ENCODE measurements at regions not wholly inside any gene's neighbourhood (a gene's known extent, or its start where the extent isn't known, plus 50 kb on each side); places are given as distances from the start of the nearest gene placed in this dataset.

GRCh38 chr11:93957397-93957952, 63.7 kb upstream of the HEPHL1 start:
- 71% methylated on average over 5 of the region's 5 CpGs for WGBS

GRCh38 chr11:93958991-93959390, 62.2 kb upstream of the HEPHL1 start:
- H3K4me3 ChIP-seq (ENCODE audit: insufficient read depth in 1 of 2, low read depth in 1 of 2, low read length in 2 of 2): no peak overlapping the region
- DNase-seq: no peak
- H3K27me3 ChIP-seq (ENCODE audit: control insufficient read depth in 1 of 2, insufficient read depth in 1 of 2, low read length in 2 of 2): peaks cover 5 to 87% of the 10 kb centered on the region in 2 experiments
- H3K79me1 ChIP-seq (replicated peaks; ENCODE audit: low read length, poor library complexity, severe bottlenecking): no peaks in the 10 kb centered on the region
- H4K91ac ChIP-seq (ENCODE audit: low read length): no peak overlapping the region
- no peaks in the 10 kb centered on the region for H3K36me3 ChIP-seq (ENCODE audit: control insufficient read depth in 1 of 2, insufficient read depth in 2 of 2, low read depth in 1 of 2, low read length in 2 of 2)
- no peak overlapping the region for H2BK120ac ChIP-seq (ENCODE audit: low read depth, low read length)
- no peaks in the 10 kb centered on the region for H3K4me1 ChIP-seq (ENCODE audit: control insufficient read depth, insufficient read depth, low read depth, low read length)
- H4K8ac ChIP-seq (ENCODE audit: low read length): no peak overlapping the region
- H3K27ac ChIP-seq (ENCODE audit: low read length, poor library complexity, severe bottlenecking): no peak overlapping the region
- 81% methylated on average over 3 of the region's 3 CpGs for WGBS
- H3K9ac ChIP-seq (ENCODE audit: low read length): no peak overlapping the region
- no peak overlapping the region for H3K23ac ChIP-seq (ENCODE audit: low read length in 2 of 2)
- peaks cover 14% of the 10 kb centered on the region for H3K9me3 ChIP-seq (ENCODE audit: control insufficient read depth, low read length)
- H2BK5ac ChIP-seq (ENCODE audit: low read depth, low read length, poor library complexity, severe bottlenecking): no peak overlapping the region
- no peak overlapping the region for H3K14ac ChIP-seq (ENCODE audit: low read length in 2 of 2)
- no peak overlapping the region for H3K4ac ChIP-seq (ENCODE audit: low read depth in 1 of 2, low read length in 2 of 2)
- no peak overlapping the region for H2BK12ac ChIP-seq (ENCODE audit: low read length in 2 of 2)
- H3K18ac ChIP-seq (ENCODE audit: low read depth in 1 of 2, low read length in 2 of 2): no peak overlapping the region
- H2AFZ ChIP-seq (ENCODE audit: low read depth, low read length): no peak overlapping the region
- no peak overlapping the region for H2AK5ac ChIP-seq (ENCODE audit: low read length, severe bottlenecking)
- no peak overlapping the region for H3K4me2 ChIP-seq (ENCODE audit: low read length, poor library complexity, severe bottlenecking)
- no peak overlapping the region for H2BK15ac ChIP-seq (ENCODE audit: low read depth, poor library complexity, severe bottlenecking)

More at GRCh38 chr11:93957397-93957952, 63.7 kb upstream of the HEPHL1 start:
- Histone ChIP-seq H3K36me3 (ENCODE audit: control insufficient read depth in 1 of 2, insufficient read depth in 2 of 2, low read depth in 1 of 2, low read length in 2 of 2) (no peaks in the 10 kb centered on the region), H3K4ac (ENCODE audit: low read depth in 1 of 2, low read length in 2 of 2) (no peak overlapping the region), H3K27me3 (ENCODE audit: control insufficient read depth in 1 of 2, insufficient read depth in 1 of 2, low read length in 2 of 2) (peaks cover 10 to 95% of the 10 kb centered on the region in 2 experiments), H3K4me2 (ENCODE audit: low read length, poor library complexity, severe bottlenecking) (no peak overlapping the region), H2AFZ (ENCODE audit: low read depth, low read length) (no peak overlapping the region), H2BK12ac (ENCODE audit: low read length in 2 of 2) (no peak overlapping the region), H3K9ac (ENCODE audit: low read length) (no peak overlapping the region), H3K9me3 (ENCODE audit: control insufficient read depth, low read length) (peaks cover 14% of the 10 kb centered on the region), H2BK120ac (ENCODE audit: low read depth, low read length) (no peak overlapping the region), H2BK5ac (ENCODE audit: low read depth, low read length, poor library complexity, severe bottlenecking) (no peak overlapping the region), H2AK5ac (ENCODE audit: low read length, severe bottlenecking) (no peak overlapping the region), H3K4me1 (ENCODE audit: control insufficient read depth, insufficient read depth, low read depth, low read length) (no peaks in the 10 kb centered on the region), H3K23ac (ENCODE audit: low read length in 2 of 2) (no peak overlapping the region), H3K14ac (ENCODE audit: low read length in 2 of 2) (no peak overlapping the region), H3K4me3 (ENCODE audit: insufficient read depth in 1 of 2, low read depth in 1 of 2, low read length in 2 of 2) (no peak overlapping the region), H3K27ac (ENCODE audit: low read length, poor library complexity, severe bottlenecking) (no peak overlapping the region), H4K8ac (ENCODE audit: low read length) (no peak overlapping the region), H4K91ac (ENCODE audit: low read length) (no peak overlapping the region), H2BK15ac (ENCODE audit: low read depth, poor library complexity, severe bottlenecking) (no peak overlapping the region), H3K79me1 (replicated peaks; ENCODE audit: low read length, poor library complexity, severe bottlenecking) (no peaks in the 10 kb centered on the region), H3K18ac (ENCODE audit: low read depth in 1 of 2, low read length in 2 of 2) (no peak overlapping the region)
- no peak for DNase-seq

GRCh38 chr11:93959663-93960062, 61.5 kb upstream of the HEPHL1 start:
- H3K79me1 ChIP-seq (replicated peaks; ENCODE audit: low read length, poor library complexity, severe bottlenecking): no peaks in the 10 kb centered on the region
- no peak for DNase-seq
- no peak overlapping the region for H2AFZ ChIP-seq (ENCODE audit: low read depth, low read length)
- no peak overlapping the region for H3K23ac ChIP-seq (ENCODE audit: low read length in 2 of 2)
- H3K4me1 ChIP-seq (ENCODE audit: control insufficient read depth, insufficient read depth, low read depth, low read length): no peaks in the 10 kb centered on the region
- H4K91ac ChIP-seq (ENCODE audit: low read length): no peak overlapping the region
- H3K4ac ChIP-seq (ENCODE audit: low read depth in 1 of 2, low read length in 2 of 2): no peak overlapping the region
- H2BK120ac ChIP-seq (ENCODE audit: low read depth, low read length): no peak overlapping the region
- H3K9ac ChIP-seq (ENCODE audit: low read length): no peak overlapping the region
- H3K4me3 ChIP-seq (ENCODE audit: insufficient read depth in 1 of 2, low read depth in 1 of 2, low read length in 2 of 2): no peak overlapping the region
- H3K27ac ChIP-seq (ENCODE audit: low read length, poor library complexity, severe bottlenecking): no peak overlapping the region
- no peak overlapping the region for H3K14ac ChIP-seq (ENCODE audit: low read length in 2 of 2)
- no peak overlapping the region for H2BK5ac ChIP-seq (ENCODE audit: low read depth, low read length, poor library complexity, severe bottlenecking)
- no peak overlapping the region for H3K18ac ChIP-seq (ENCODE audit: low read depth in 1 of 2, low read length in 2 of 2)
- H3K27me3 ChIP-seq (ENCODE audit: control insufficient read depth in 1 of 2, insufficient read depth in 1 of 2, low read length in 2 of 2): peaks cover 4 to 81% of the 10 kb centered on the region in 2 experiments
- no peaks in the 10 kb centered on the region for H3K36me3 ChIP-seq (ENCODE audit: control insufficient read depth in 1 of 2, insufficient read depth in 2 of 2, low read depth in 1 of 2, low read length in 2 of 2)
- H2BK15ac ChIP-seq (ENCODE audit: low read depth, poor library complexity, severe bottlenecking): peak overlapping the region; percentile 60
- no peak overlapping the region for H2BK12ac ChIP-seq (ENCODE audit: low read length in 2 of 2)
- H2AK5ac ChIP-seq (ENCODE audit: low read length, severe bottlenecking): no peak overlapping the region
- no peak overlapping the region for H4K8ac ChIP-seq (ENCODE audit: low read length)
- no peak overlapping the region for H3K4me2 ChIP-seq (ENCODE audit: low read length, poor library complexity, severe bottlenecking)
- 81% methylated on average over 5 of the region's 5 CpGs for whole genome bisulfite sequencing
- peaks cover 9% of the 10 kb centered on the region for H3K9me3 ChIP-seq (ENCODE audit: control insufficient read depth, low read length)

- no peak overlapping the region for H3K4ac ChIP-seq (ENCODE audit: low read depth in 1 of 2, low read length in 2 of 2)
- H3K27ac ChIP-seq (ENCODE audit: low read length, poor library complexity, severe bottlenecking): no peak overlapping the region
- no peak overlapping the region for H2BK120ac ChIP-seq (ENCODE audit: low read depth, low read length)
- H3K4me2 ChIP-seq (ENCODE audit: low read length, poor library complexity, severe bottlenecking): no peak overlapping the region
- H3K9ac ChIP-seq (ENCODE audit: low read length): no peak overlapping the region
- no peak overlapping the region for H2AK5ac ChIP-seq (ENCODE audit: low read length, severe bottlenecking)
- no peak overlapping the region for H2AFZ ChIP-seq (ENCODE audit: low read depth, low read length)
- H3K4me3 ChIP-seq (ENCODE audit: insufficient read depth in 1 of 2, low read depth in 1 of 2, low read length in 2 of 2): no peak overlapping the region
- H3K4me1 ChIP-seq (ENCODE audit: control insufficient read depth, insufficient read depth, low read depth, low read length): no peaks in the 10 kb centered on the region
- no peak overlapping the region for H3K14ac ChIP-seq (ENCODE audit: low read length in 2 of 2)
- no peak for DNase-seq
- no peak overlapping the region for H3K23ac ChIP-seq (ENCODE audit: low read length in 2 of 2)
- H4K91ac ChIP-seq (ENCODE audit: low read length): no peak overlapping the region
- H2BK12ac ChIP-seq (ENCODE audit: low read length in 2 of 2): no peak overlapping the region
- no peak overlapping the region for H4K8ac ChIP-seq (ENCODE audit: low read length)
- WGBS: 68% methylated on average over 2 of the region's 2 CpGs
- no peak overlapping the region for H2BK15ac ChIP-seq (ENCODE audit: low read depth, poor library complexity, severe bottlenecking)
- H3K79me1 ChIP-seq (replicated peaks; ENCODE audit: low read length, poor library complexity, severe bottlenecking): no peaks in the 10 kb centered on the region
- no peaks in the 10 kb centered on the region for H3K9me3 ChIP-seq (ENCODE audit: control insufficient read depth, low read length)
- no peak overlapping the region for H2BK5ac ChIP-seq (ENCODE audit: low read depth, low read length, poor library complexity, severe bottlenecking)
- H3K27me3 ChIP-seq (ENCODE audit: control insufficient read depth in 1 of 2, insufficient read depth in 1 of 2, low read length in 2 of 2): peaks cover 4 to 55% of the 10 kb centered on the region in 2 experiments
- H3K36me3 ChIP-seq (ENCODE audit: control insufficient read depth in 1 of 2, insufficient read depth in 2 of 2, low read depth in 1 of 2, low read length in 2 of 2): no peaks in the 10 kb centered on the region
- H3K18ac ChIP-seq (ENCODE audit: low read depth in 1 of 2, low read length in 2 of 2): no peak overlapping the region
Measured at GRCh38 chr11:93963072-93963471, 58.1 kb upstream of the HEPHL1 start.
